DND-41 (cell line): ENCODE measurements at regions not wholly inside any gene's neighbourhood (a gene's known extent, or its start where the extent isn't known, plus 50 kb on each side); places are given as distances from the start of the nearest gene placed in this dataset.

ENCODE experiments used
- EZH2 ChIP-seq: IDR thresholded peaks from 3 replicates; pipeline ENCODE4 v1.6.1; 2012; ENCODE audit warnings: borderline replicate concordance, low read depth, mild to moderate bottlenecking, moderate library complexity, low read length, inconsistent platforms; ENCODE audit not compliant: severe bottlenecking
- TF ChIP-seq, protein P1 (sequence below): IDR thresholded peaks from 2 replicates; pipeline ENCODE4 v1.5.1; 2012; ENCODE audit warnings: borderline replicate concordance, low read length, moderate library complexity, mild to moderate bottlenecking; ENCODE audit not compliant: poor library complexity, severe bottlenecking; ENCODE audit errors: extremely low read depth

- TF ChIP-seq, protein P1, sequence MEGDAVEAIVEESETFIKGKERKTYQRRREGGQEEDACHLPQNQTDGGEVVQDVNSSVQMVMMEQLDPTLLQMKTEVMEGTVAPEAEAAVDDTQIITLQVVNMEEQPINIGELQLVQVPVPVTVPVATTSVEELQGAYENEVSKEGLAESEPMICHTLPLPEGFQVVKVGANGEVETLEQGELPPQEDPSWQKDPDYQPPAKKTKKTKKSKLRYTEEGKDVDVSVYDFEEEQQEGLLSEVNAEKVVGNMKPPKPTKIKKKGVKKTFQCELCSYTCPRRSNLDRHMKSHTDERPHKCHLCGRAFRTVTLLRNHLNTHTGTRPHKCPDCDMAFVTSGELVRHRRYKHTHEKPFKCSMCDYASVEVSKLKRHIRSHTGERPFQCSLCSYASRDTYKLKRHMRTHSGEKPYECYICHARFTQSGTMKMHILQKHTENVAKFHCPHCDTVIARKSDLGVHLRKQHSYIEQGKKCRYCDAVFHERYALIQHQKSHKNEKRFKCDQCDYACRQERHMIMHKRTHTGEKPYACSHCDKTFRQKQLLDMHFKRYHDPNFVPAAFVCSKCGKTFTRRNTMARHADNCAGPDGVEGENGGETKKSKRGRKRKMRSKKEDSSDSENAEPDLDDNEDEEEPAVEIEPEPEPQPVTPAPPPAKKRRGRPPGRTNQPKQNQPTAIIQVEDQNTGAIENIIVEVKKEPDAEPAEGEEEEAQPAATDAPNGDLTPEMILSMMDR: no peak
- TF ChIP-seq EZH2: no peak
Observed at GRCh38 chr15:24269923-24270322, 405.7 kb upstream of the NPAP1 start.
